ENCODE measurements at regions not wholly inside any gene's neighbourhood (a gene's known extent, or its start where the extent isn't known, plus 50 kb on each side); places are given as distances from the start of the nearest gene placed in this dataset.

GRCh38 chr7:145168427-145168826 is 332.6 kb upstream of the TPK1 start:
- intact Hi-C loops (cut with micrococcal nuclease), result no loop called here
- no peak overlapping the region for H3K27ac ChIP-seq (ENCODE audit: low read depth in 1 of 2, low read length in 2 of 2)
- H3K4me1 ChIP-seq (ENCODE audit: control insufficient read depth in 1 of 2, insufficient read depth in 2 of 2, low read length in 2 of 2), result no peaks in the 10 kb centered on the region
- no peak for DNase-seq
- TF ChIP-seq, protein P1, sequence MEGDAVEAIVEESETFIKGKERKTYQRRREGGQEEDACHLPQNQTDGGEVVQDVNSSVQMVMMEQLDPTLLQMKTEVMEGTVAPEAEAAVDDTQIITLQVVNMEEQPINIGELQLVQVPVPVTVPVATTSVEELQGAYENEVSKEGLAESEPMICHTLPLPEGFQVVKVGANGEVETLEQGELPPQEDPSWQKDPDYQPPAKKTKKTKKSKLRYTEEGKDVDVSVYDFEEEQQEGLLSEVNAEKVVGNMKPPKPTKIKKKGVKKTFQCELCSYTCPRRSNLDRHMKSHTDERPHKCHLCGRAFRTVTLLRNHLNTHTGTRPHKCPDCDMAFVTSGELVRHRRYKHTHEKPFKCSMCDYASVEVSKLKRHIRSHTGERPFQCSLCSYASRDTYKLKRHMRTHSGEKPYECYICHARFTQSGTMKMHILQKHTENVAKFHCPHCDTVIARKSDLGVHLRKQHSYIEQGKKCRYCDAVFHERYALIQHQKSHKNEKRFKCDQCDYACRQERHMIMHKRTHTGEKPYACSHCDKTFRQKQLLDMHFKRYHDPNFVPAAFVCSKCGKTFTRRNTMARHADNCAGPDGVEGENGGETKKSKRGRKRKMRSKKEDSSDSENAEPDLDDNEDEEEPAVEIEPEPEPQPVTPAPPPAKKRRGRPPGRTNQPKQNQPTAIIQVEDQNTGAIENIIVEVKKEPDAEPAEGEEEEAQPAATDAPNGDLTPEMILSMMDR (IDR thresholded peaks at IDR 0.05), result no peak
- H3K79me2 ChIP-seq (ENCODE audit: insufficient read depth, low read length), result no peaks in the 10 kb centered on the region
- Mint-ChIP-seq H3K27ac (no peak overlapping the region), H3K36me3 (no peaks in the 10 kb centered on the region), H3K27me3 (ENCODE audit: low read depth in 3 of 3) (peaks cover 0 to 3% (median 0%) of the 10 kb centered on the region in 3 donors), H3K4me1 (no peaks in the 10 kb centered on the region), H3K9me3 (peaks cover 0 to 2% (median 0%) of the 10 kb centered on the region in 7 donors), H3K4me3 (no peak overlapping the region)
- no peak overlapping the region for H3K9ac ChIP-seq (ENCODE audit: insufficient read depth, low read length, poor library complexity, severe bottlenecking)
- no peaks in the 10 kb centered on the region for H3K36me3 ChIP-seq (replicated peaks in 1 of 2; ENCODE audit: control insufficient read depth in 1 of 2, insufficient read depth in 2 of 2, low read length in 2 of 2)
- no peaks in the 10 kb centered on the region for H4K20me1 ChIP-seq (ENCODE audit: insufficient read depth, low read length)
- no peak overlapping the region for H2AFZ ChIP-seq (ENCODE audit: insufficient read depth, low read depth, low read length, poor library complexity, severe bottlenecking)
- WGBS (ENCODE audit: insufficient coverage), result 100% methylated on average over 1 of the region's 5 CpGs
- no peaks in the 10 kb centered on the region for H3K27me3 ChIP-seq (ENCODE audit: control insufficient read depth in 2 of 2, insufficient read depth in 2 of 2, low read length in 2 of 2)
- no peaks in the 10 kb centered on the region for H3K9me3 ChIP-seq (replicated peaks in 1 of 2; ENCODE audit: control insufficient read depth in 1 of 2, insufficient read depth in 1 of 2, low read length in 2 of 2)
- no peak overlapping the region for H3K4me3 ChIP-seq (replicated peaks in 1 of 3; ENCODE audit: low read depth in 2 of 3, low read length in 3 of 3)
- H3K4me2 ChIP-seq (replicated peaks; ENCODE audit: extremely low read depth, low read length, poor library complexity, severe bottlenecking), result no peak overlapping the region

DNA sequence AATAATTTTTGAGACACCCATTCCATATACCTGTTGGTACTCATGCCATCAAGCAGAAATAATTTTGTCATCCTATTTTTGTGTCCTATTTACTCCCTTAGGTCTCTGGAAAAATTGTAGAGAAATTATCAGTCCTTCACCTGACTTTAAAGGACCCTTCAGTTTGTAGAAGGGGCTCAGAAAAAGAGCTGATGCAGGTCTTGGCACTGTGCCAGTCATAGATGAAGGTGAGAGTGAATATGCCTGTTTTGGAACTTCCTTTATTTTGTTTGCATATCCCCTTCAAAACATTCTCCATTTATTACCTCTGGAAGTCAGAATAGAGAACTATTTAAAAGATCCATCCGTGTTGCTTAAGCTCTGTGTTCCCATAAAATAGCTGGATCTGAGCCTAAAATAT is 321.0 kb upstream of the TPK1 start:
- Mint-ChIP-seq H3K4me1 (no peaks in the 10 kb centered on the region), H3K9me3 (peaks cover 0 to 11% (median 0%) of the 10 kb centered on the region in 7 donors), H3K27ac (no peak overlapping the region), H3K27me3 (ENCODE audit: low read depth in 3 of 3) (no peaks in the 10 kb centered on the region), H3K36me3 (no peaks in the 10 kb centered on the region), H3K4me3 (no peak overlapping the region)
- no peak overlapping the region for H3K4me3 ChIP-seq (replicated peaks in 1 of 3; ENCODE audit: low read depth in 2 of 3, low read length in 3 of 3)
- no peak overlapping the region for H3K4me2 ChIP-seq (replicated peaks; ENCODE audit: extremely low read depth, low read length, poor library complexity, severe bottlenecking)
- H3K36me3 ChIP-seq (replicated peaks in 1 of 2; ENCODE audit: control insufficient read depth in 1 of 2, insufficient read depth in 2 of 2, low read length in 2 of 2), result no peaks in the 10 kb centered on the region
- H3K79me2 ChIP-seq (ENCODE audit: insufficient read depth, low read length), result no peaks in the 10 kb centered on the region
- intact Hi-C loops (cut with micrococcal nuclease), result no loop called here
- DNase-seq, result no peak
- no peaks in the 10 kb centered on the region for H4K20me1 ChIP-seq (ENCODE audit: insufficient read depth, low read length)
- TF ChIP-seq, protein P1 (IDR thresholded peaks at IDR 0.05), result no peak
- H3K27me3 ChIP-seq (ENCODE audit: control insufficient read depth in 2 of 2, insufficient read depth in 2 of 2, low read length in 2 of 2), result no peaks in the 10 kb centered on the region
- H2AFZ ChIP-seq (ENCODE audit: insufficient read depth, low read depth, low read length, poor library complexity, severe bottlenecking), result no peak overlapping the region
- H3K9ac ChIP-seq (ENCODE audit: insufficient read depth, low read length, poor library complexity, severe bottlenecking), result no peak overlapping the region
- H3K4me1 ChIP-seq (ENCODE audit: control insufficient read depth in 1 of 2, insufficient read depth in 2 of 2, low read length in 2 of 2), result no peaks in the 10 kb centered on the region
- WGBS (ENCODE audit: insufficient coverage), result no CpG with 5 or more reads among the region's 1 CpG
- H3K27ac ChIP-seq (ENCODE audit: low read depth in 1 of 2, low read length in 2 of 2), result no peak overlapping the region
- H3K9me3 ChIP-seq (replicated peaks in 1 of 2; ENCODE audit: control insufficient read depth in 1 of 2, insufficient read depth in 1 of 2, low read length in 2 of 2), result no peaks in the 10 kb centered on the region
